Non-pigmented ciliary epithelial cell (primary cell): ENCODE measurements at regions not wholly inside any gene's neighbourhood (a gene's known extent, or its start where the extent isn't known, plus 50 kb on each side); places are given as distances from the start of the nearest gene placed in this dataset.

Experiments used
- DNase-seq: peaks from one replicate; pipeline ENCODE4 v3.0.0-alpha.2; 2010; ENCODE audit warnings: low read depth

- no peak for DNase-seq
These were observed 115.5 kb downstream of the TWIST2 start for GRCh38 chr2:238963161-238963970.

DNA sequence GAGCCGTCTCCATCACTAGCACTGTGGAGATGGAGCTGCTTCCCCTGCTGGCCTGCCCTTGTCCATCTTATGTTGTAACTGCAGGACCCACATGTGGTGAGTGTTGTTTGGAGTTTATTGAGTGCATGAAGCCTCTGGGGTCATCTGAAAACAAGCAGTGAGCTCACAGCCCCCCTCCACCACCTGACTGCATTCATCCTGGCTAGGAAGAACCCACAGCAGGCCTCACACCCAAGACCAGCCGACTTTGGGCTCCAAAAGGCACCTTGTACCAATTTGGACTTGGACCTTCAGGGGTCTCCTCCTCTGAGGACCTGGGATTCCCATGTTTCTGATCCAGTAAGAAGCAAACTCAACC, 116.1 kb downstream of the TWIST2 start:
- no peak for DNase-seq

DNA sequence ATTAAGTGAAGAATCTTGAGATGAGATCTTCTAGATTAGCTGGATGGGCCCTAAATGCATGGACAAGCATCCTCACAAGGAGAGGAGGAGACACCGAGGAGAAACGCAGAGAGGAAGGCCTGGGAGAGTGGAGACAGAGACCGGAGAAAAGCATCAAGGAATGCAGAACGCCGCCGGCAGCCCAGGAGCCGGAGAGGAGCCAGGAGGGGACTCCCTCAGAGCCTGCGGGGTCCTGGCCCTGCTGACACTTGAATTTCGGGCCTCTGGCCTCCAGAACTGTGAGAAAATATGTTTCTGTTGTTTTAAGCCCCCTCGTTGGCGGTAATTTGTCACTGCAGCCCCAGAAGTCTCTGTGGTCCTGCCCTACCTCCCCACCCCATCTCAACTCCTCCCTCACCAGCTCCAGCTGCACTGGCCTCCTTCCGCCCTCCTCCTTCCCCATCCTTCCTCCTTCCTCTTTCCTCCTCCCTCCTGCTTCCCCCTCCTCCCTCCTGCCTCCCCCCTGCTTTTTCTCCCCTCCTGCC, 116.7 kb downstream of the TWIST2 start:
- DNase-seq = no peak

DNA sequence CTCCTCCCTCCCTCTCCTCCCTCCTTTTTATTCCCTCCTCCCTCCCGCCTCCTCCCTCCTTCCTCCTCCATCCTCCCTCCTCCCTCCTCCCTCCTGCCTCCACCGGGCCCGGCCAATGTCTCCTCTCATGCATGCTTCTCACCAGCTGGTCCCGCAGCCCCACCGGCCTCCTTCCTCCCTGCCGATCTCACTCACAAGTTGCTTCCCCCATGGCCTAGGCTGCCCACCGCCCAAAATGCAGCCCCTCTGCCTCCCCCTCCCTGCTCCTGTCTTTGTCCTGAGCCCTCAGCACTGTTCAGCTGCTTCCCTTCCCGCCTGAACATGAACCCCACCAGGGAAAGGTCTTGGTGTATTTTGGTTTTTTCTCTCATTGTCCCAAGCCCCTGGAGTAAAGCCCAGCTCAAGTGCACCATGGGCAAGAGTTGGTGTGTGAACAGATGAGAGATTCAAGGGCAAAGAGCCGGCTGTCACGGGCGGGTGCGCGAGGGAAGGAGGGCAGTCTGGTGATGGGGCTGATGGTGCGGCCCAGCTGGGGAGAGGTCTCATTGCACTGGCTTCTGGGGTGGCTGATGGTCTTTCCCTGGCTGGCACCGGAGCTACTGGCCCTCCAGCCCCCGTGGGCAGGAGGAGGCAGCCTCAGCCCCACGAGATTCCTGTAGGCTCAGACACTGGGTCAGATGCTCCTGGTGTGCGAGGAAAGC, 117.6 kb downstream of the TWIST2 start:
- DNase-seq = no peak

- DNase-seq = no peak
These were observed 118.4 kb downstream of the TWIST2 start for GRCh38 chr2:238966072-238966937.

- DNase-seq = no peak
These were observed 119.4 kb downstream of the TWIST2 start for GRCh38 chr2:238967031-238967977.

GRCh38 chr2:238967978-238968360, 120.1 kb downstream of the TWIST2 start:
- no peak for DNase-seq

- DNase-seq = no peak
These were observed 120.9 kb downstream of the TWIST2 start for GRCh38 chr2:238968616-238969384.

- no peak for DNase-seq
These were observed 122.0 kb downstream of the TWIST2 start for GRCh38 chr2:238969857-238970256.

DNA sequence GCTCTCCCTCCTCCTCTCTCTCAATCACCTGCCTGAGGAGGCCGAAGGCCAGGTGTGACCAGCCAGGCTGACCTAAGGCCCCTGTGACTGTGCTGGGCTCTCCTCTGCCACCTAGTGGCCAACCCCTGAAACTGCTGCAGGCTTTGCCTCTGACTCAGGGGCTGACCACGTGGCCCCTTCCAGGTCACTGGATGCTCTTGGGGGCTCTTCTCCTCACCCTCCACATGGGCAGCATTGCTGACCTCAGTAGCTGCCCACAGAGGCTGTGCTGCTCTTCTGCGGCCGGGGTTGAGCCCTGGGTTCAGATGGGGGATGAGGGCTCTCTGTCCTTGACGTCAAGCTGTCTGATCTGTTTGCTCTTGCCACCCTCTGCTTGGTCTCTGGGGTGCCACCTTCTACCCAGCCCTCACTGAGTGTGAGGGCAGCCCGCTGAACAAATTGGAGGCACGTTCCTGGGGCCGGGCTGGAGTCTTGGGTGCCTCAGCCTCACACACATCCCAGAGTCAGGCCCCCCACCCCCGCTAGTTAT, 122.7 kb downstream of the TWIST2 start:
- DNase-seq = no peak

DNA sequence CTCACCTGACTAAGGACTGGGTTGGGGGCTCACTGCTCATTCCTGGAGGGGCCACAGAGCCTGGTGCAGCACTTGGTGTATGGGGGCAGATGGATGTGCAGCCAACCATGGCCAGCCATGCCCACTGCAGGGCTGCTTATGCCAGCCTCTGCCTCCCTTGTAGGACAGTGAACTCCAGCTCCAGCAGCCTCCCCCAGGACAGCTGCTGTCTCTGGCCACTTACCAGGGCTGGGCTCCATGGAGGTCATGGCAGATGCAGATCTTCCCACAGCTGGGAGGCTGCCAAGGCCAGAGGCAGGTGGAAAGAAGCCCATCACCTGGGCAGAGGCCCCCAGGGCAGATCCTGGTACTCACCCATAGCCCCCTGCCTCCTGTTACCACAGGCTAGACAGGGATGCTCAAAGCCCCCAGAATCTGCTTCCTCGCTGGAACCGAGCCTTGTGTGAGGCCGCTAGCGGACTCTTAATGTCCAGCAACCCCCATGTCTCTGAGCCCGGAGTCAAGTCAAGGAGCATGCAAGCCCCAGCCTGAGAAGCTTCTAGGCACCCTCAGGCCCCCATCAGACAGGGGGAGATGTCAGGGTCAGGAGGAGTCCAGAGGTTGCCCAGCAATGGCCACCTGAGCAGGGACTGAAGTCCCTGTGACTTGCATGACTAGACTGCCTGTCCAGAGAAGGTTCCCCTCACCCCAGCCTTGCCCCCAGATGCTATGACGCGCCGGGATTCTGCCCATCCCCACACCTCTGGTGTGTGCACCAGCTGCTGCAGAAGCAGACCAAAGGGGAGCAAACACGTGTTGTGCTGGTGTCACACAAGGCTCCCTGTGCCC, 123.6 kb downstream of the TWIST2 start:
- no peak for DNase-seq

- DNase-seq = no peak
These were observed 124.2 kb downstream of the TWIST2 start for GRCh38 chr2:238972146-238972445.

- no peak for DNase-seq
These were observed 125.3 kb downstream of the TWIST2 start for GRCh38 chr2:238973038-238973739.

DNA sequence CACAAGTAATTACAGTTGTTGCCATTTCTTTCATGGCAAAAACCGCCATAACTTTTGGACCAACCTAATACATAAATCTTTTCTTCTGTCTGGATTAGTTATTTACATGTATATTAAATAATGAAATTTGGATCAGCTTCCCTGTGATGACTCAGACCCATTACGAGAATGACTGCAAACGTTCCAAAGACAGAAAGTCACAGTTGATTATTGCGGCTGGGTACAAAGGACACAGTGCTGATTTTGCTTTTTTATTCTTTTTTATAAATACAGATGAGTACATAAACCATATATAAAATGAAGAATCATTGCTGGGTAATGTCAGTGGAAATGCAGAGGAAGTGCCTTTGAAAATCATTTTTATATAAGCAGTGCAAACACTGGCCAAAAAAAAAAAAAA, 126.2 kb downstream of the TWIST2 start:
- DNase-seq = no peak

- DNase-seq = peak; percentile 30
These were observed 126.7 kb downstream of the TWIST2 start for GRCh38 chr2:238974501-238975166.

GRCh38 chr2:238975408-238975807, 127.5 kb downstream of the TWIST2 start:
- DNase-seq = no peak

GRCh38 chr2:238978497-238978896, 130.6 kb downstream of the TWIST2 start:
- DNase-seq = no peak

- no peak for DNase-seq
These were observed 131.8 kb downstream of the TWIST2 start for GRCh38 chr2:238979636-238980035.
